H1 (cell line): ENCODE measurements at regions not wholly inside any gene's neighbourhood (a gene's known extent, or its start where the extent isn't known, plus 50 kb on each side); places are given as distances from the start of the nearest gene placed in this dataset.

Experiments used
- CTCF ChIA-PET: fragments of 300-600 bp; sonication (Branson Sonifier 250); formaldehyde crosslinking; loops from one replicate; lab custom pipeline; 2021; ENCODE audit not compliant: partially characterized antibody; lab: Charles Lee
- POLR2A ChIA-PET: fragments of 300-600 bp; sonication (Branson Sonifier 250); formaldehyde crosslinking; loops from one replicate; lab custom pipeline; 2021; ENCODE audit warnings: inconsistent platforms; ENCODE audit not compliant: partially characterized antibody; lab: Charles Lee
- DNase-seq, 2 experiments: peaks; one replicate each; pipeline versions ENCODE4 v3.0.0 to v3.0.0-alpha.2; 2010 to 2022; ENCODE audit warnings: low spot score in 2 of 2, low read depth in 1 of 2, mixed read lengths in 1 of 2
- FAIRE-seq: peaks from 2 replicates; lab custom pipeline; 2011; peaks lifted over from hg19 to GRCh38; lab: Jason Lieb, UNC
- H2AFZ ChIP-seq: 2 replicates; pipeline ENCODE4 v1.8.1; 2012; ENCODE audit warnings: low read length, inconsistent platforms
- H2AK5ac ChIP-seq: 2 replicates; pipeline ENCODE4 v1.6.1; 2013; ENCODE audit warnings: low read depth, low read length
- H2BK120ac ChIP-seq: replicated peaks from 2 replicates; pipeline ENCODE3; 2013; ENCODE audit warnings: low read depth, low read length, inconsistent platforms
- H2BK12ac ChIP-seq: 2 replicates; pipeline ENCODE4 v1.6.1; 2013; ENCODE audit warnings: low read depth, low read length
- H2BK15ac ChIP-seq: 2 replicates; pipeline ENCODE4 v1.6.1; 2013; ENCODE audit warnings: low read length
- H2BK20ac ChIP-seq: 2 replicates; pipeline ENCODE4 v1.6.1; 2013; ENCODE audit warnings: low read length
- H2BK5ac ChIP-seq: 2 replicates; pipeline ENCODE4 v1.6.1; 2013; ENCODE audit warnings: low read depth, low read length
- H3K14ac ChIP-seq: 2 replicates; pipeline ENCODE4 v1.6.1; 2013; ENCODE audit warnings: inconsistent platforms; ENCODE audit not compliant: insufficient read length
- H3K18ac ChIP-seq: 2 replicates; pipeline ENCODE4 v1.6.1; 2013; ENCODE audit warnings: low read length; ENCODE audit errors: extremely low read depth
- H3K23ac ChIP-seq: 2 replicates; pipeline ENCODE4 v1.6.1; 2013; ENCODE audit warnings: inconsistent platforms; ENCODE audit not compliant: insufficient read length
- H3K23me2 ChIP-seq: 2 replicates; pipeline ENCODE4 v1.6.1; 2013; ENCODE audit warnings: low read depth, low read length
- H3K27ac ChIP-seq: 2 replicates; pipeline ENCODE4 v1.6.1; 2011; ENCODE audit warnings: low read depth, low read length, inconsistent platforms
- H3K27me3 ChIP-seq, 4 experiments: replicated peaks in 1 of 4; 1 replicate in 1 of 4; 2 replicates in 3 of 4; pipeline versions ENCODE4 v1.6.1 to v1.8.1; 2011 to 2013; ENCODE audit warnings: low read length in 3 of 4, mild to moderate bottlenecking in 3 of 4, inconsistent platforms in 2 of 4, mixed read lengths in 2 of 4, moderate library complexity in 1 of 4; ENCODE audit not compliant: control insufficient read depth in 3 of 4, insufficient read depth in 3 of 4; ENCODE audit errors: extremely low read depth in 1 of 4
- H3K36me3 ChIP-seq, 4 experiments: 2 replicates each; pipeline versions ENCODE4 v1.6.1 to v1.8.1; 2011 to 2013; ENCODE audit warnings: mild to moderate bottlenecking in 4 of 4, low read length in 3 of 4, moderate library complexity in 2 of 4, control low read depth in 1 of 4, inconsistent platforms in 1 of 4; ENCODE audit not compliant: insufficient read depth in 4 of 4, control insufficient read depth in 2 of 4
- H3K4ac ChIP-seq: replicated peaks from 2 replicates; pipeline ENCODE3; 2013; ENCODE audit warnings: low read length, low read depth, mixed read lengths, inconsistent platforms; ENCODE audit not compliant: insufficient read length
- H3K4me1 ChIP-seq, 4 experiments: replicated peaks in 1 of 4; 1 replicate in 1 of 4; 2 replicates in 3 of 4; pipeline versions ENCODE4 v1.6.1 to v1.8.1; 2011 to 2013; ENCODE audit warnings: low read length in 3 of 4, inconsistent platforms in 2 of 4, mixed read lengths in 1 of 4; ENCODE audit not compliant: insufficient read depth in 4 of 4, control insufficient read depth in 3 of 4
- H3K4me2 ChIP-seq, 2 experiments: 2 replicates each; pipeline versions ENCODE4 v1.6.1 to v1.8.1; 2011 to 2013; ENCODE audit warnings: low read depth in 2 of 2, low read length in 2 of 2, control low read depth in 1 of 2, inconsistent platforms in 1 of 2, mild to moderate bottlenecking in 1 of 2; ENCODE audit not compliant: insufficient read depth in 1 of 2
- H3K4me3 ChIP-seq, 4 experiments: fragments of 200-600, 300-600 bp in 1 of 4; sonication (generic), shearing (Covaris generic), sonication (Bioruptor Twin) in 1 of 4; 2 replicates each; pipeline versions ENCODE4 v1.5.1 to v1.8.1; 2011 to 2016; ENCODE audit warnings: low read length in 4 of 4, low read depth in 3 of 4, control low read depth in 2 of 4, inconsistent platforms in 2 of 4, mild to moderate bottlenecking in 2 of 4, mixed read lengths in 1 of 4, moderate library complexity in 1 of 4; ENCODE audit not compliant: insufficient read depth in 2 of 4; ENCODE audit errors: extremely low read depth in 1 of 4
- H3K56ac ChIP-seq: replicated peaks from 2 replicates; pipeline ENCODE3; 2013; ENCODE audit warnings: low read depth, mild to moderate bottlenecking, mixed read lengths, low read length, inconsistent platforms; ENCODE audit not compliant: insufficient read length
- H3K79me1 ChIP-seq: 2 replicates; pipeline ENCODE4 v1.6.1; 2013; ENCODE audit warnings: low read depth, low read length, control low read depth
- H3K79me2 ChIP-seq, 2 experiments: 2 replicates each; pipeline versions ENCODE4 v1.6.1 to v1.8.1; 2012 to 2013; ENCODE audit warnings: low read length in 2 of 2, mild to moderate bottlenecking in 2 of 2, inconsistent platforms in 1 of 2; ENCODE audit not compliant: insufficient read depth in 2 of 2, control insufficient read depth in 1 of 2
- H3K9ac ChIP-seq, 4 experiments: replicated peaks in 1 of 4; 1 replicate in 1 of 4; 2 replicates in 3 of 4; pipeline versions ENCODE4 v1.6.1 to v1.8.1; 2011 to 2013; ENCODE audit warnings: low read depth in 3 of 4, low read length in 3 of 4, control low read depth in 2 of 4, mild to moderate bottlenecking in 2 of 4, moderate library complexity in 2 of 4, inconsistent platforms in 1 of 4; ENCODE audit errors: extremely low read depth in 1 of 4
- H3K9me3 ChIP-seq, 2 experiments: 2 replicates each; pipeline versions ENCODE4 v1.6.1 to v1.8.1; 2012 to 2013; ENCODE audit warnings: mild to moderate bottlenecking in 2 of 2, moderate library complexity in 2 of 2, control low read depth in 1 of 2, inconsistent platforms in 1 of 2, low read depth in 1 of 2, low read length in 1 of 2, mixed read lengths in 1 of 2; ENCODE audit not compliant: insufficient read depth in 2 of 2
- H4K20me1 ChIP-seq, 2 experiments: replicated peaks in 1 of 2; 2 replicates each; pipeline versions ENCODE3 to v1.8.1; 2011 to 2013; ENCODE audit warnings: inconsistent platforms in 2 of 2, low read length in 2 of 2, mild to moderate bottlenecking in 1 of 2; ENCODE audit not compliant: insufficient read depth in 2 of 2, control insufficient read depth in 1 of 2
- H4K5ac ChIP-seq: 2 replicates; pipeline ENCODE4 v1.6.1; 2013; ENCODE audit warnings: low read length, low read depth, mixed read lengths, inconsistent platforms; ENCODE audit not compliant: insufficient read length
- H4K8ac ChIP-seq: 2 replicates; pipeline ENCODE4 v1.8.0; 2013; ENCODE audit warnings: mild to moderate bottlenecking, moderate library complexity, low read length, inconsistent platforms; ENCODE audit not compliant: insufficient read depth; ENCODE audit errors: extremely low read depth
- H4K91ac ChIP-seq: replicated peaks from 2 replicates; pipeline ENCODE3; 2013; ENCODE audit warnings: low read length, mixed read lengths, inconsistent platforms; ENCODE audit not compliant: insufficient read length
- CHD1 ChIP-seq: IDR thresholded peaks from 2 replicates; pipeline ENCODE4 v1.6.1; 2012; ENCODE audit warnings: low read depth, low read length, improper control_type of control experiment
- EP300 ChIP-seq, 2 experiments: IDR thresholded peaks; 1 replicate in 1 of 2; 2 replicates in 1 of 2; pipeline ENCODE4 v1.6.1; 2011 to 2012; ENCODE audit warnings: low read depth in 2 of 2, low read length in 2 of 2, mild to moderate bottlenecking in 2 of 2, borderline replicate concordance in 1 of 2, inconsistent platforms in 1 of 2, moderate library complexity in 1 of 2
- KDM5A ChIP-seq: fragments of 200-600 bp; IDR thresholded peaks from 2 replicates; pipeline ENCODE4 v1.7.1; 2012; ENCODE audit warnings: mild to moderate bottlenecking, low read length, inconsistent platforms, mixed read lengths
- NANOG ChIP-seq: IDR thresholded peaks from 2 replicates; pipeline ENCODE4 v1.6.1; 2011; ENCODE audit warnings: low read length, low read depth, mild to moderate bottlenecking, inconsistent platforms; ENCODE audit not compliant: insufficient read depth, poor library complexity, severe bottlenecking
- SIX5 ChIP-seq: IDR thresholded peaks from 2 replicates; pipeline ENCODE4 v1.6.1; 2011; ENCODE audit warnings: mild to moderate bottlenecking, low read depth, low read length
- TBP ChIP-seq: IDR thresholded peaks from 2 replicates; pipeline ENCODE4 v1.6.1; 2011; ENCODE audit warnings: low read depth, low read length, improper control_type of control experiment
- TEAD4 ChIP-seq: IDR thresholded peaks from 2 replicates; pipeline ENCODE4 v1.6.1; 2012; ENCODE audit warnings: low read depth, low read length, inconsistent platforms, mixed read lengths
- WGBS, 2 experiments: shearing (Covaris generic) in 1 of 2; methylation state at CpG; one replicate each; pipeline versions ENCODE4 v1.1.6 to v1.1.7; 2013 to 2015; ENCODE audit warnings: low lambda C conversion rate in 2 of 2, mixed read lengths in 2 of 2, inconsistent platforms in 1 of 2, low coverage in 1 of 2, missing lambda C conversion rate in 1 of 2; ENCODE audit not compliant: insufficient replicate concordance in 2 of 2, insufficient coverage in 1 of 2, insufficient read length in 1 of 2; ENCODE audit errors: extremely low coverage in 1 of 2, missing lambda C conversion rate in 1 of 2; 5-methylcytosine and 5-hydroxymethylcytosine counted together
- TF ChIP-seq, protein P1 (sequence below), 3 experiments: IDR thresholded peaks; 1 replicate in 2 of 3; 2 replicates in 1 of 3; pipeline versions ENCODE4 v1.5.1 to v1.6.1; 2011; ENCODE audit warnings: low read length in 3 of 3, mild to moderate bottlenecking in 3 of 3, inconsistent platforms in 2 of 3, low read depth in 1 of 3, moderate library complexity in 1 of 3; ENCODE audit not compliant: insufficient read depth in 1 of 3; ENCODE audit errors: control extremely low read depth in 1 of 3

DNA sequence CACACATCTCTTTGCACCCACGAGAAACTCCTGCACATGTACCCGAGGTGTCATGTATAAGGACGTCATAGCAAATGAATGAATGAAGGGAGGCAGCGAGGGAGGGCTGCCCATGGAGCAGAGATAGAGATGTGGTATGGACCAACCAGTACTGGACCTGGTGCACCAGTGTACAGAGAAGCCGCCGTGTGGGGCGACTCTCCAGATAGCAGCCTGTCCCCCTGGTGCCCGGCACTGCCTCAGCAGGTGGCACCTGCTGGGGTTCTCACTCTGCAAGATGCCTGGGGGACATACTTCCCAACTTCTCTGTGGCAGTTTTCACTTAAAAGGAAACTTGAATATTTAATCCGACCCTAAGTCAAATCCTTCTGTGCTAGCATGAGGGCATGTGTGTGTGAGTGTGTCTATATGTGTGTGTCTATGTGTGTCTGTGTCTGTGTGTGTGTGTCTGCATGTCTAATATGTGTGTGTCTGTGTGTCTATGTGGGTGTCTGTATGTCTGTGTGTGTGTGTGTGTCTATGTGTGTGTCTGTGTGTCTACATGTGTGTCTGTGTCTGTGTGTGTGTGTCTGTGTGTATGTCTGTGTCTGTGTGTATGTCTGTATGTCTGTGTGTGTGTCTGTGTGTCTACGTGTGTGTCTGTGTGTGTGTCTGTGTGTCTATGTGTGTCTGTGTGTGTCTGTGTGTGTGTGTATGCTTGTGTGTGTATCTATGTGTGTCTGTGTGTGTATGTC is 132.0 kb downstream of the RNASET2 start:
- Histone ChIP-seq H4K5ac (no peak overlapping the region), H2BK12ac (no peak overlapping the region), H3K9me3 (no peaks in the 10 kb centered on the region), H3K27me3 (no peaks in the 10 kb centered on the region), H3K56ac (peak overlapping the region; percentile 70), H2AFZ (no peak overlapping the region), H3K23me2 (peaks cover 5% of the 10 kb centered on the region; the same call in 1 of the 2 replicates), H2BK5ac (no peak overlapping the region), H2BK20ac (no peak overlapping the region), H3K18ac (no peak overlapping the region), H3K23ac (no peak overlapping the region), H2AK5ac (no peak overlapping the region; the same call in 1 of the 2 replicates), H4K20me1 (no peaks in the 10 kb centered on the region), H3K9ac (no peak overlapping the region), H2BK120ac (no peak overlapping the region), H3K4me1 (no peaks in the 10 kb centered on the region), H3K14ac (no peak overlapping the region), H3K27ac (no peak overlapping the region), H3K4me3 (no peak overlapping the region), H4K8ac (no peak overlapping the region; the same call in 1 of the 2 replicates), H3K79me2 (no peaks in the 10 kb centered on the region), H3K79me1 (no peaks in the 10 kb centered on the region), H2BK15ac (no peak overlapping the region), H4K91ac (no peak overlapping the region), H3K4me2 (no peak overlapping the region), H3K36me3 (no peaks in the 10 kb centered on the region), H3K4ac (no peak overlapping the region)
- ChIA-PET POLR2A (no interaction called here), CTCF (no interaction called here)
- no peak for DNase-seq
- 89% methylated on average over 10 of the region's 10 CpGs; no CpG with 5 or more reads in 1 of the 2 experiments for WGBS, 2 experiments
- FAIRE-seq: no peak
- TF ChIP-seq, protein P1, sequence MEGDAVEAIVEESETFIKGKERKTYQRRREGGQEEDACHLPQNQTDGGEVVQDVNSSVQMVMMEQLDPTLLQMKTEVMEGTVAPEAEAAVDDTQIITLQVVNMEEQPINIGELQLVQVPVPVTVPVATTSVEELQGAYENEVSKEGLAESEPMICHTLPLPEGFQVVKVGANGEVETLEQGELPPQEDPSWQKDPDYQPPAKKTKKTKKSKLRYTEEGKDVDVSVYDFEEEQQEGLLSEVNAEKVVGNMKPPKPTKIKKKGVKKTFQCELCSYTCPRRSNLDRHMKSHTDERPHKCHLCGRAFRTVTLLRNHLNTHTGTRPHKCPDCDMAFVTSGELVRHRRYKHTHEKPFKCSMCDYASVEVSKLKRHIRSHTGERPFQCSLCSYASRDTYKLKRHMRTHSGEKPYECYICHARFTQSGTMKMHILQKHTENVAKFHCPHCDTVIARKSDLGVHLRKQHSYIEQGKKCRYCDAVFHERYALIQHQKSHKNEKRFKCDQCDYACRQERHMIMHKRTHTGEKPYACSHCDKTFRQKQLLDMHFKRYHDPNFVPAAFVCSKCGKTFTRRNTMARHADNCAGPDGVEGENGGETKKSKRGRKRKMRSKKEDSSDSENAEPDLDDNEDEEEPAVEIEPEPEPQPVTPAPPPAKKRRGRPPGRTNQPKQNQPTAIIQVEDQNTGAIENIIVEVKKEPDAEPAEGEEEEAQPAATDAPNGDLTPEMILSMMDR (IDR thresholded peaks at IDR 0.05; ENCODE audit: control extremely low read depth in 1 of 3, insufficient read depth in 1 of 3, low read depth in 1 of 3, low read length in 3 of 3): no peak
- TF ChIP-seq CHD1: no peak
- no peak for TF ChIP-seq NANOG
- no peak for TF ChIP-seq TBP
- no peak for TF ChIP-seq EP300 (IDR thresholded peaks at IDR 0.05; ENCODE audit: borderline replicate concordance in 1 of 2, low read depth in 2 of 2, low read length in 2 of 2)
- no peak for TF ChIP-seq KDM5A
- no peak for TF ChIP-seq SIX5
- no peak for TF ChIP-seq TEAD4
